HUDEP-2 (cell line): ENCODE measurements at regions not wholly inside any gene's neighbourhood (a gene's known extent, or its start where the extent isn't known, plus 50 kb on each side); places are given as distances from the start of the nearest gene placed in this dataset.
A peak's percentile ranks its signal among the peaks of the same experiment; 100 is the strongest.
"Not testable (repeated sequence)": the region's sequence is repeated elsewhere in the genome, so short reads cannot be mapped to it uniquely, and the experiment has no call there.

ENCODE experiments used
- DNase-seq, 76 experiments: peaks; one replicate each; lab custom pipeline; 2025; ENCODE audit not compliant: unreplicated experiment in 76 of 76; lab: John Stamatoyannopoulos, UW

DNA sequence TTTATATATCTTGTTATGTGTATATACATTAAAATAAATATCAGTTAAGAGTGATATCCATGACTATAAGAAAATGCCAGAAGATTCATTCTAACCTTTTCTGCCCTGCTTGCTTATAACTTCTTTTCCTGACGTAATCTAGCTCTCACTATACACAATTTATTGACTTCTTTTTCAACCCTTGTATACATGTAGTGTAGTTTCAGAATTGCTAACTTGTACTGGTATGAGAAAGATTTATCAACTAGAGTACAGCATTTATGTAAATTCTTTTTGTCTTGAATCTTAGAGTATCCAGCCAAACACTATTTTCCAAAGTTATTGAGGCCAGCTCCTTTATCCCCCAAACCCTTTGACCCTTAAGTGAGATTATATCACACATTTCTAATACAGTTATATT lies 798.0 kb upstream of the RAB6C start:
- no peak for DNase-seq

DNA sequence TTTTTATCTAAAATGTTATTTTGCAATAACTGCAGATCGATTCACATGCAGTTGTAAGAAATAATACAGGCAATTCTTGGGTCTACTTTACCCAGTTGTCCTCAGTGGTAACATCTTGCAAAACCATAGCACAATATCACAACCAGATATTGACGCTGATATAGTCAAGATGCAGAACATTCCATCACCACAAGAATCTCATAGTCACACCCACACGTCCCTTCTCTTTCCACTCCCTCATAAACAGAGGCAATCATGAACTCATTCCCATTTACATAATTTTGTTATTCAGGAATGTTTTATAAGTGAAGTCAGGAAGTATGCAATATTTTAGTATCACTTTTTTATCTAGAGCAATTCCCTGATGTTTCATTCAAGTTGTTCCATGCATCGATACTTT lies 797.5 kb upstream of the RAB6C start:
- DNase-seq: no peak

DNA sequence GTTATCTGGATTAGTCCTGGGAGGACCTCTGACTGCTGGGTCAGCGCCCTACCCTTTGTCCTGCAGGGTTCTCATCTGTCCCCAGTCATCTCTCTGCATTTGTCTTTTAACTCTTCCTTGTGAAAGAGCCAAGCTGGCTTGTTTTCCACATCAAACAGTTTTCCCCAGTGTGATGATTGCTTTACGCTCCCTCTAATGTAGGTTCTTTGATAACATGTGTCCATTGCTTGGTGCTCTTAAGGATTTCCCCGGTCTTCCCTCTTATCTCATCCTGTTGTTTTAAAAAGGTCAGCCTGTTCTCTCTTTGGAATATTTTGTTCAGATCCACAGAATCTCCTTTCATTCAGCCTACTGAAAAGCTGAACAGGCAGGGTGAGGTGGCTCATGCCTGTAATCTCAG lies 792.1 kb upstream of the RAB6C start:
- no peak for DNase-seq

DNA sequence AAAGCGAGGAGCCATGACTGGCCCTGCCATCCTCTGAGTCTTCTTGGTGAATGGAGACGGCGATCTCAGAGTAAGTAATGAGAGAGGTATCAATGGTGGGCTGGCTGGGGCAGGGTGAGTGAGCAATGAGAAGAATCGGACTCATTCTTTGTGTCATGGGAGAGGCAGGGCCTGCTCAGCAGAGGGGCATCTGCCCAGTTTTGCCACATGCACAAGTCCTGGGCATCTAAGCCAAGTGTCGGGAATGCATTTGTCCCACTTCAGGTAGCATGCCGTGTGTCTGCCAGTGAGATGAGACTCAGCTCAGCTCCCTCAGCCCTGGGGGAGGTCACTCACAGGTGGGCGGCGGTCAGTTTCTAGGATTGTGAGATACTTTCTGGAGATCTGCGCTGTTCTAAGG lies 791.0 kb upstream of the RAB6C start:
- no peak for DNase-seq

DNA sequence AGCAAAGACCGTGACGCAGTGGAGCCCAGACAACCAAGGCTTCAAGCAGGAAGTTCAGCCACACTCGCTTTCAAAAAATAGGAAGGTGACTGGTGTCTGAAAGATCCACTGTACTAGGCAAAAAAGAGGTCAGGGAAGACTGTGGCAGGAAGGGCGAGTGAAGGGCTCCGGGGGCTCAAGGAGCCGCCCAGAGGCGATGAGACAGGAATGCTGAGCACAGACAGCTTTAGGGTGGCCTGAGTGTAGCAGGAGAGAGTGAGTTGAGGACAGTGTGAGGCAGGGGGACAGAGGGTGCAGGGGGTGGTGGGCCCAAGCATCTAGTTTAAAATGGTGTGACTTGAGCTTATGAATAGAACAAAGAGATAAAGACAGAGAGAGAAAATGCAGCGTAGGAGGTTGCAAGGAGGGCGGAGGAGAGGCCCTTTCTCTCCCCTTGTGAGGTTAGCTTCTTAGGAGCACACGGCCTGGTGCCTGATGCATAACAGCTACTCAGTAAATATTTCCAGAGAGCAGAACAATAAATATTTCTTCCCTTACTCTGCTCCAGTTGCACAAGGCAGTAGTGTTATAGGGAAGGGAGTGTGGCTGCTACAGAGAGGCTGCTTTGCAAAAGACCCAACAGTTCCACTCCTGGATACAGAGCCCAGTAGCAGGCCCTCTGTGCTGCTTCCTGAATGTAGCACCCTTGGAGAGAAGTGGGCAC lies 789.7 kb upstream of the RAB6C start:
- no peak for DNase-seq

DNA sequence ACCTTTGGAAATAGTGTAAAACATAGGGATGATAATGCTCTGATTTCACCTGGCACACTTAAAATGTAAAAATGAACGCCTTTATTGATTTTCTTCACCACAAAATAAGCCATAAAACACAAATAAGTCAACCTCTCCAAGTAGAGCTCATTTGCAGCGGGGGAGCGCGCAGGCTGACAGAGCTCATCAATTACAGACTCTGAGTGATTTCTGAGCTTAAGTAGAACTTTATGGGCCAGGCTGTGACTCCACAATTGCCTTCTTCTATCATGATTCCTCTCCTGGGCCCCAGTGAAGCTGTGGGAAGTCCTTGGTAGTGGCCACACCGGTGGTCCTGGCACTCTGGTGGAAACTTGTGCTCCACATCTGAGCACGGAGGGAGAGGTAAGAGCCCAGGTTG lies 789.0 kb upstream of the RAB6C start:
- no peak for DNase-seq

DNA sequence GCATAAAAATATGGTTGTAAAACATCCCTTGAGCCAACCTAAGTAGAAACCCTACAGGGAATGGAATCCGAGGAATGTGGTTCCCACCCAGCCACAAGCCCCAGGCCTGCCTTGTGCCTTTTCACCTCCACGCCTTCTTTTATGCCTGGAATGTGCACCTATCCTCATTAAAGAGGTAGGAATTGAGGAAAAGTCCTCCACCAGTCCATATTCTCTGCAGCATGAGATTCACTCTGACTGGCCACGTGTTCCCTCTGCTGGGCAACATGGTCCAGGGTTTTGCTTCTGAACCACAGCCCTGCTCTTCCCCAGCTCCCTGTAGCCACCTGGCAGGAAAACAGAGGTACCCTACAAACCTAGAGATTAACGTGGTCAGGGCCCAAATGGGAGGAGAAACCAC lies 787.9 kb upstream of the RAB6C start:
- DNase-seq: peak in 1 of 76 experiments; percentile 1

DNA sequence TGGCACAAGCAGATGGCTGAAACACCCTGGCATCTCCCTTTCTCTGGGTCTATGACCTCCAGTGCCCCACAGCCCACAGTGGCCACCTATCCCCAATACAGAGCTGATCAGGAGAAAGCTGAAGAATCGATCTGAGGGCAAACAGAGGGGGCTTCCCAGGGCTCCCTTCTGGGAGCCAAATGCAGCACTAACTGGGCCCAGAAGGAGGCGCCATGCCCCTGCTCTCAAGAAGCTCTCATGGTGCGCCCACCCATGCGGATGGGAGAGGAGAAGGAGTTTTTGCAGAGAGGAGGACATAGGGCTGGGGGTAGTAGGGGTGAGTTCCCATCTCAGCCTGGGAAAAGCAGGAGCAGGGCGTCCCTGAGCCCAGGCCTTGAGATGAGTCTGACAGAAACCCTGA lies 787.3 kb upstream of the RAB6C start:
- DNase-seq: no peak

DNA sequence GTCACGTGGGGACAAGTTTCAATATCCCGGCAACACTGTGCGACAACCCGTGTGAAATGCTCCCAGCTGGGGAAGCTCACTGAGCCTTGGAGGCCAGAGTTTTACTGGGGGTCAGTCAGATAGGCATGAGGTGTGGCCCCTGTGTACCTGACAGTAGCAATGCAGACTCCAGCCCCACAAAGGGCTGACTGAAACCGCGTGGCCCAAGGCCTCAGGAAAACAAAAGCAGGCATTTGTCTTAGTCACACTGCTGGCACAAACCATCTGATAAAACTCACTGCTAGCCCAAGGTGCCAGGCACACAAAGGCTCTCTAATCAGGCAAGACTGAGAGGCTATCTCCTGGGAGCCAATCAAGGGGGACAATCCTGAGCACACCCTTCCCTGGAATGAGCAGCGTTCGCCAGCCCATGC lies 786.6 kb upstream of the RAB6C start:
- peak in 15 of 76 experiments; percentile 1 to 52 (median 13) for DNase-seq

DNA sequence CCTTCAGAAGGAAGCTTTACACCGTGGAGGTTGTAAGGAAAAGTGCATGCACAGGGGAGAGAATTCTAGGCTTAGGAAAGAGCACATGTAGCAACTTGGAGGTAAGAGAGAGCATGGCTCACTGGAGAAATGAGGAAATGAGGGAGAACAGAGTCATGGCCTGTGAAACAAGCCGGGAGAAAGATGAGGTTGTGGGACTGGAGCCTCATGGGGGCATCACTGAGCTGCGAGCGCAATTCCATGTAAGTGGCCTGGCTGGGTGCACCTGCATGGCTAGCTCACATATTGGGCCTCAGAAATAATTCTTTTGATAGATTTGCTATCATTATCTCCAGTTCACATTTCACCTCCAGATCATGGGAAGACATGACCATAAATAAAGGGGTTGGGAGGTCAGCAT lies 785.5 kb upstream of the RAB6C start:
- peak in 1 of 76 experiments; percentile 2 for DNase-seq

DNA sequence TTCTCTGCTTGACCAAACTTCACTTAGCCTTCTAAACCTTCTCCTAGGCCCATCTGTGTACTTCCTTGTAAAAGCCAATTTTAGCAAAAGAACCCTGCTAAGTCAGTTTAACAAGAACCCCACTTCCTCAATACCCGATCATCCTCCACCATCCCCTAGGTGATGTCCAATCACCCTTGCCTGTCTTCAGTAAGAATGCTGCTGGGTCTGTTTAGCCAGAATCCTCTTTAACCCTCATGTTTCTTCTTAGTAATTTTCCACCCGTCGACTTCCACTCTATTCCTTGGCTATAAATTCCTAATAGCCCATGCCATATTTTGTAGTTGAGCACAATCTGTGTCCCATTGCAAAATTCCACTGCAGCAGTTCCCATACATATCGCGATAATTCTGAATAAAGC lies 780.0 kb upstream of the RAB6C start:
- DNase-seq: no peak

DNA sequence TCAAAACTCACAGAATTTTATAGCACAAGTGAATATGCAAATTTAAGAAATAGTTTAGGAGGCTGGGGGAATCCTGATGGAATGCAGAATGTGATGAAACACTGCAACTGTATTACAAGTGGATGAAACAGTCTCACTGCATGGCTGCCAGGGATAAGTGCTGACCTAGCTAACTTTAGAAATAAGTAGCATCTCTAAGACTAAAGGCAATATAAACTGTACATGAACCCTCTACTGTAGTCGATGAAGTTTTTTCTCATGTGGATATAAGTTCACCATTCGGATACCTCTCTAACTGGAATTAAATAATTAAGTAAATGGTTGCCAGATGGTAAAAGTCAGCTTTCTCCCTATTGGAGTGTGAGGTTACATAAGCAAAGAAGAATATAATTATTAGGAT lies 777.8 kb upstream of the RAB6C start:
- no peak for DNase-seq

DNA sequence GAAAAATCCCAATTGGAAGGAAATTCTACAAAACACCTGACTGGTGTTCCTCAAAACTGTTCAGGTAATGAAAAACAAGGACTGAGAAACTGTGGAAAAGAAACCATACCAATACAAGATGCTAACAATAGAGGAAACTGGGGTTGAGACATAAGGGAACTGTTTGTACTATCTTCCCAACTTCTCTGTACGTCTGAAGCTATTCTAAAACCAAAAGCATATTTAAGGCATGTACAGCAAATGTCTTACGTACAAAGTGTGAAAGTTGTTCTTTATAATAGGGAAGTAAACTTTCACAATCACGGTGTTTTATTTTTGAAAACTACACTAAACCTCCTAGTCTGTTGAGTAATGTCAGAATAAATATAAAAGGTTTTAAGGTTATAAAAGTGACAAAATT lies 776.1 kb upstream of the RAB6C start:
- no peak for DNase-seq

DNA sequence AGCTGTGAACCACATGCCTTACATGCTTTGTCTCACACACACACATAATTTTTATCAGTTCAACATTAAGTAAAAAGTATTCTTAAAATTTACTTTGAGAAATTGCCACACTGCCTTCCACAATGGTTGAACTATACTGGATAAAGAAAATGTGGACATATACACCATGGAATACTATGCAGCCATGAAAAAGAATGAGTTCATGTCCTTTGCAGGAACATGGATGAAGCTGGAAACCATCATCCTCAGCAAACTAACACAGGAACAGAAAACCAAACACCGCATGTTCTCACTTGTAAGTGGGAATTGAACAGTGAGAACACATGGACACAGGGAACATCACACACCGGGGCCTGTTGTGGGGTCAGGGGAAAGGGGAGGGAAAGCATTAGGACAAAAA lies 774.9 kb upstream of the RAB6C start:
- not testable (repeated sequence) for DNase-seq

DNA sequence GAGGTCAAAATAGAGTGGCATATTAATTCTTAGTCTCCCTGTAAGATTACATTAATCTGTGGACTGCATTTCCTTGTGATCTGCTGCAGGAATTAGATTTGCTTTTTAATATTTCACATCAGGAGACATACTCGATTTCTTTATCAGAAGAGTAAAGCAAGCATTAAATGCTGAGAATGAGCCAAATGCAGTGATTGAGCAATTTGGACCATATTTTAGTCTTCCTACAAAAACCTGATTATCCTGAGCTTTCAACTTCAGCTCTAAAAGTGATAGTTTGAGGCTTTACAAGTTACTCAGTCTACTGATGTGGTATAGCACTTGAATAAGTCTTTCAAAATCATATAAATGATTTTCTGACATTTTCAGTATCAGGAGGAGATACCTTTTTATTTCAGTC lies 774.3 kb upstream of the RAB6C start:
- DNase-seq: no peak

DNA sequence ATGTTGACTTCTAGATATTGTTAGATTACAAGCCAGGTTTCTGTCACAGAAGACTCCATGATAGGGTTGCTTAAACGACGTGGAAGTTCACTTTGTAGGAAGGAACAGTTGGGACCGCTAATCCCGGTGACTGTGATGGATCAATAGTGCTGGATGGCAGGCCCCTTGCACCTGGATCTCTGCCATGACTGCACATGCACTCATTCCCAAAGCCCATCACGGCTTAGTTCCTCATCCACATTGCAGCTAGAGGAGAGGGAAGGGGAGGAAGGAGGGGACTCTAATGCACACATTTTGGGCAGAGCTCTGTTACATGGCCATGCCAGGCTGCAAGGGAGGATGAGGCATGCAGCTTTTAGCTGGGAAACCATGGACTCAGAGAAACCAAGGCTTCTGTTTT lies 773.7 kb upstream of the RAB6C start:
- DNase-seq: no peak

DNA sequence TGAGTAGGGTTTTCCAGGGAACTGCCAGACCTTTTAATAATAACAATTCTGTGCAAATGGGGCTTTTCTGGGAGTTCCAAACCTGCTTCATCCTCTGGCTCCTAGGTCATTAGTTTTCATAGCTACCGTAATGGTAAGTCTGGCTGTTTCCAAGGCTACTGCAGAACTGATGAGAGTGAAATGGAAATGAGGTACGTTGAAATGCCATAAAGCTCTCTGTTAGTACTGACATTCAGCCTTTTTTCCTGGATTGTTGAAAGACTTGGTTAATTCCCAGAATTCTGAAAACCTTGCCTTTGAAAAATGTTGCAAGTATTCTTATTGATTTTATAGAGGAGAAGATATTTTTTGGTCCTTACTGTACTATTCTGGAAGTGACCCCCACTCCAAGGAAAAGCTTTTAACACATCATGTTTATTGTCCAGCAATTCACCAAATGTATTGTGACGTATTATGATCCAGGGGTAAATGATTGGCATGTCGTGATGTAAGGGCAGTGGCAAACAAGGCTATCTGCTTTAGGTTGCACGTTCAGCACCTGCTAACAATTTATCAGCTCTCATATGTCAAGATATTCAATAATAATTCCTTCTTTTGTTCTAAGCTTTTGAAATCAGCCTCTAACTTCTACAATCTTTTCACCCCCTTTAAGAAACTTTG lies 767.0 kb upstream of the RAB6C start:
- DNase-seq: no peak

DNA sequence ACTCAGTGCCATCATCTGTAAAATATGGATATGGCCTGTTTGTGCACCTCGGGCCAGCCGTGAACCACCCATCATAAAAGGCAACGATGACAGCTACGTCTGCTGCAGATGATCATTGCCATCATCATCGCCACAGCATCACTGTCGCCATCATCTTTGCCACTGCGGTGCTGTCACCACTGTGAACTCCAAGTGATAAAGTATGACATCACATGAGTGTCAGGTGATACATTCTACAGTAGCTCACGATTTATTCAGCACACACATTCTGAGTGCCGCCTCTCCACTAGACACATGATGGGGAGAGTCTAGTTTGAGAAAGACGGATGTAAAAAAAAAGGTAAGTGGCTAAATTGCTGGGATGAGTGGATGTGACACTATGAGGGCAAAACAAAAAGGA lies 755.4 kb upstream of the RAB6C start:
- DNase-seq: no peak

DNA sequence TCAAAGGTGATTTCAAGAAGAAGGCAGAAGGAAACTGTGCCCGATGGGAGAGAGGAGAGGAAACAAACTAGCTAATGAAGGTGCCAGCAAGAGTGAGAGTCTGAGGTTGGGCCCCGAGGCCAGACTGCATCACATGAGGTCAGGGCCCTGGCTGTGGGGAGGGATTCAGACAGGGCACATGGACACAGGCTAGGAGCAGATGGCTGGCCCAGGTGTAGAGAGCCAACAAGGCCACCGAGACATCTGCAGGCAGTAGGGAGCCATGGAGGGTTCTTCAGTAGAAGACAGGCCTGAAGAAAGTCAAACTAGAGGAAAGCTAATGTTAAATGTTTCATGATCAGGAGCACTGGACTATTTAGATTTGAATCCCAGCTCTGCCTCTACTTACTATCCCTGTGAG lies 755.0 kb upstream of the RAB6C start:
- no peak for DNase-seq

DNA sequence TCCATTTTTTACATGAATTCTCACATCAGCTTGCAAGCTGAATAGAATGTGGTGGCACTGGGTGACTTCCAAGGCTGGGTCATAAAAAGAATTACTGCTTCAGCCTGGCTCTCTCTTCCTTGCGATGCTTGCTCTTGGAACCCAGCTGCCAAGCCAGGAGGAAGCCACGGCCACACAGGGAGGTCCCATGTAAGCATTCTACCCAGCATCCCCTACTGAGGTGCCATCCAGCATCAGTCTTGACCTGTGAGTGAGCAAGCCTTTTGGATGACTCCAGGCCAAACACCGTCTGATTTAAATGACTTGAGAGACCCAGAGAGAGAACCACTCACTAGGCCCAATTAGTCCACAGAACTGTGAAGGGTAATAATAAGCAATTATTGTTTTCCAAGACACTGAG lies 750.3 kb upstream of the RAB6C start:
- DNase-seq: no peak

DNA sequence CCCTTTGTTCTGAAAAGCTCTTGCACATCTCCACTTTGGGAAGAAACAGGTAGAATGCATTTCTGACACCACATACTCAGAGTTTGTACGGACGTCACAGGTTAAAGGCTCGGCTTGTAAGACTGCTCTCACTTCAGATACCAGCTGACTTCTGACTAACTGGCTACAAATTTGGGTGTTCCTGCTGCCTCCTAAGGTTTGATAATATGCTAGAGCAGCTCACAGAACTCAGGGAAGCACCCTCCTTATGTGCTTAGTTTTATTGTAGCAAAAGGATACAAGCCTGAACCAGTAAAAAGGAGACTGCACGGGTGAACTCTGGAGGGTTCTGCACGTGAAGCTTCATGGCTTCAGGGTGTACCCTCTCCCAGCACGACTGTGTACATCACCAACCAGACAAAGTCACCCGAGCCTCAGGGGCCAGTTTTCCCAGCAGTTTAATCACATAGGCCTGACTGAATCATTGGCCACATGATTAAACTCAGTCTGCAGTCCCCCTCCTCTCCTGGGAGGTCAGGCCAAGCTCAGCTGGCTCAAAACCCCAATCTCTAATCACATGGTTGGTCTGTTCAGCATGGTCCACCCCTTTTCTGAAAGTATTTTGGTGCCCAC lies 749.5 kb upstream of the RAB6C start:
- DNase-seq: no peak

DNA sequence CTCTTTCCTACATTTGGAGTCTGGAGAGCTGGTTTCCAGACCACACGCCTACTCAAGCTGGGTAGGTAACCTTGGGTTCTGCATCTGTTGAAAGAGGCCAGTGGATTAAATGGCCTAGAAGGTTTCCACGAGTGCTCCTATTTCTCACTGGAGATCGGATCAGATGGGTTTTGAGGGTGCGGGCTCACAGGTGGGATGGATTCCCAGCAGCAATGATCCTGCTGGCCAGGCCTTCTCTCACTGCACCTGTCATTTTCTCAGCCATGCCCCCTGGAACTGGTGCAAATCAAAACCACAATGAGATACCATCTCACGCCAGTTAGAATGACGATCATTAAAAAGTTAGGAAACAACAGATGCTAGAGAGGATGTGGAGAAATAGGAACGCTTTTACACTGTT lies 747.5 kb upstream of the RAB6C start:
- no peak for DNase-seq
